Renal cortex interstitium (tissue), 11 donors: ENCODE measurements at regions not wholly inside any gene's neighbourhood (a gene's known extent, or its start where the extent isn't known, plus 50 kb on each side); places are given as distances from the start of the nearest gene placed in this dataset.

Experiments
- DNase-seq, 11 donors: peaks; one replicate each; pipeline ENCODE4 v3.0.0-alpha.2; 2013; ENCODE audit warnings: low read depth in 9 of 11, low spot score in 4 of 11; ENCODE audit errors: extremely low read depth in 1 of 11

DNA sequence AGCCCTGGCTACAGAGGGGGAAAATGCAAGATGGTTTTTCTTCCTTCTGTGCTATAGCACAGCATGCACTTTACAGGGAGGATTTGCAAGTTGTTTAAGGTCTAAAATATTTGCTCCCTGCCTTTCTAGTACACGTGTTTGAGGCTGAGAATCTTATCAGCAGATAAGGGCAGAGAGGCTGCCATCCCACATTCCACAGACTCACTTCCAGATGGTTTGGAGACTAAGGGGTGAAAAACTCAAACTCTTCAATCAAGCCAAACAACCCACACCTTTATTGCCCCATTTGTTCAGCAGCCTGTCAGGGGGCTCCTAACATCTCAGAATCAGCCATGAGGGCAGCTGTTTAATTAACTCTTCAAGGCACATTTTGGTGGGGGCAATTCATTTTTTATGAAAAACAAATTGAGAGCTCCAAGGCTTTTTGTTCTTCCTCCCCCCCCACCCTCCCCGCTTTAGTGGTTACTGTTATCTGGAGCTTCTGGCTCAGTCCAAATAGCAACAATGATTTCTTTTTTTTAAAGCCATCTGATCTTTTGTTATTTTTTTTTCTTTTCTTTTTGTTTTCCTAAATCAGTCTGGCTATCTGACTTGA is 242.6 kb upstream of the NT5C1B start:
- DNase-seq = no peak

GRCh38 chr2:18830962-18831361 is 241.6 kb upstream of the NT5C1B start:
- no peak for DNase-seq

- DNase-seq = no peak
These were observed 240.6 kb upstream of the NT5C1B start for GRCh38 chr2:18829976-18830375.

GRCh38 chr2:18829251-18829902 is 240.0 kb upstream of the NT5C1B start:
- peak in 3 of 11 donors; percentile 4 to 15 (median 13) for DNase-seq

GRCh38 chr2:18828296-18828695 is 238.9 kb upstream of the NT5C1B start:
- no peak for DNase-seq

DNA sequence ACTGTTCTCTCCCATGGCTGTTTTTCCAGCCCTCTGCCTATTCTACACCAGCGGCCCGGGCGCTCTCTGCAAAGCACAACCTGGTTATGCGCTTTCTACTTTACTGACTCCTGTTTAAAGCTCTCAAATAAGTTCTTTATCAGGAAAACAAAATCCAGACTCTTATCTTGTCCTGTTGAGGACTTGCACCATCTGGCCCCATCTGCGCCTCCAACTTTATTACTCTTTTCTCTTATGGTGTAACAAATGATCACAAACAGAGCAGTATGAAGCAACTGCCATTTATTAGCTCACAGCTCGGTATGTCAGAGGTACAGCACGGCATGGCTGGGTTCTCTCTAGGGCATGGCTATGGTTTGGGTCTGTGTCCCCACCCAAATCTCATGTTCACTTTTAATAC is 236.5 kb upstream of the NT5C1B start:
- no peak for DNase-seq

GRCh38 chr2:18824915-18825314 is 235.5 kb upstream of the NT5C1B start:
- DNase-seq = no peak

DNA sequence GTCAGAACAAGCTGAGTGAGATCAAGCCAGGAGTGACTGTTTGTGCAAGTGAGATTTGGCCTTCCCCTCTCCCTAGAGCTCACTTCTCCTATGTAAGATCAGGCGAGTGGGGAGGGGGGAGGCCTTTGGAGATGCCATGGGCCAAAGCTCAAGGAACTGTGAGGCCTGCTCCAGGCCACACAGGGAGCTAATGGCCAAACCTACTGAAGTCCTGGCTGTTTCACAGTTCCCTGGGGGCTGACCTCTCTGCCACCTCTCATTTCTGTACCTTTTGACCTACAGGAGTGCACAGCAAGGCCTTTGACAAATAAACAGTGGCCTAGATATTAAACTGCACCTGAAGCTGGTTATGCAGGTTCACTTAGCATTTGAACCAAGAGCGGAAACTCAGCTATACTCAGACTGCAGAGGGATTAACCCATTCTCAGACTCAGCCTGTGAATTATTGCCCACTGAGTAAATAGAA is 235.0 kb upstream of the NT5C1B start:
- DNase-seq = no peak

DNA sequence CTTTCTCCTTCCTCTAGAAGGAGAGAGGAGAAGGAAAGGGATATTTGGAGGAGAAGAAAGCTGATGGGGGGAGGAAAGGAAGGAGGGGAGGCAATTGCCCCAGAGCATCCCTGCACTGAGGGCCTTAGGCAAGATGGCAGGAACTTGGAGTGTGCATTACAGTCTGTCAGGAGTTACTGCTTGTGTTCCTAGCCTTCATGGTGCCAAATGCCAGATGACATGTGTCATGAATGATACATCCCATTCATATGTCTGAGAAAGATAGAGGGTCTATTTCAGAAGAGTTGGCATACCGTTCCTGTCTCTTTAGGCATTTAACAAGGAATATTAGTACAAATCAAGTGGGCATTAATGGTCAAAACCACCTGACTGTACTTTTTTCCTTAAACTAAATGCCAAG is 232.1 kb upstream of the NT5C1B start:
- no peak for DNase-seq

DNA sequence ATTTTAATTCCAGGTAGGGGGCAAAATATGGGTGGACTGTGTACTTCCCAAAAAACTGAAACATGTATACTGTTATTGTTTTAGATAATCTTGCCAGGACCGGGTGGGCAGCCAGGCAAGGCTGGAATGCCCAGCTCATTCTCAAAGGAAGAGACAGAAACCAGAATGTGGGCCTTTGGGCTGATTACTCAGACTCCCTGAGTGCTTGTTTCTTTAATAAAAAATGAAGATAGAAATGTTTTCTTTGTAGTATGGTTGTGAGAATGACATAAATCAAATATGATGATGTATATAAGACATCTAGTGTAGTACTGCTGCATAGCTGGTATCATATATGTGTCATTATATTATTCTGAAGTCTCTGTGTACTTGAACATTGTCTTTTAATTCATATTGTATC is 231.6 kb upstream of the NT5C1B start:
- no peak for DNase-seq

DNA sequence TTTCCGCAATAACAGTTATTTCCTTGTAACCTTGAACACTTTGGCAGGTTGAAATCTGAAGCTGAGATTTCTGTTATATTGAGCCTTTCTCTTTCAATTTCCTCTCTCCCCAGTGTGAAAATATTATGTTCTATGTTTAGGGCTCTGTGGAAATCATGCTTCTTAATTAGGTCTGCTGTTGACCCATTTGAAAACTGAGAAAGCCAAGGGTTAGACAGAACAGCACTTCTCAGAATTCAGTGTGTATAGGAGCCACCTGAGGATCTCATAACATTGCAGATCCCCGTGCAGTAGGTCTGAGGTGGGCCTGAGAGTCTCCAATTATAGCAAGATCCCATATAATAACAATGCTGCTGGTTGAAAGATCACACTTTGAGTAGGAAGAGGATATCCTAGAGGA is 230.2 kb upstream of the NT5C1B start:
- no peak for DNase-seq

DNA sequence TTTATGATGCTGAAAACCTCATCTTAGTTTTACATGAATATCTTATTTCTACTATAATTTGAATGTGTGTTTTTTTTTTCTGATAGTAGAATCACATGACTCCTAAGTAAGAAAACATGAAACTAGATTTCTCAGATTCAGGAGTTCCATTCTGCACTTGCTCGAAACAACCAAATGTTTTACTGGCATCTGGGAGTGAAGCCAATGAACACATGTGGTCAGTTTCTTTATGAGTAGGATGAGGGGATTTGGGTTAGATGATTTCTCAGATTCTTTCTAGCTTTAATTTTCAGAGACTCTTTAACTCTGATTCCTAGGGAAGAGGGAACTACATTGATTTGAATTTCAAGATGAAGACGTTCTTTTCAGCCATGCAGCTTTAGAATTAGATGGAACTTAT is 225.0 kb upstream of the NT5C1B start:
- DNase-seq = no peak

DNA sequence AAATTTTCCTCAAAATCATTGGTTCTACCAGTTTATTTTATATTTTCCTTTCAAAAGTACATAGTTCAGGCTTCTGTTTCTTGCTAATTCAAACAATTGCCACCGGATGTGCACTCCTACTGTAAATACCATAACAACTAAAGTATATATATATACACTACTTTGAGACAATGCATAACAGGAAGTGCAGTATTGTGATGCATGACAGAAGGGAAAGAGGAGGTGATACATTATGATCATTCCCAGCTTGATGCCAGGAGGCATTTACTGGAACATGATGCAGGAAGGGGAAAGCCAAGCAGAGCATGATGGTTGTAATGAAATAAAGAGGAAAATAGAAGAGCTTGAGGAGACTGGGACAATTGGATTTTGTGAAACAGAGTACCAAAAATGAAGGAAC is 215.2 kb upstream of the NT5C1B start:
- no peak for DNase-seq

- no peak for DNase-seq
These were observed 214.0 kb upstream of the NT5C1B start for GRCh38 chr2:18803141-18803939.

- no peak for DNase-seq
These were observed 211.0 kb upstream of the NT5C1B start for GRCh38 chr2:18800240-18800971.

DNA sequence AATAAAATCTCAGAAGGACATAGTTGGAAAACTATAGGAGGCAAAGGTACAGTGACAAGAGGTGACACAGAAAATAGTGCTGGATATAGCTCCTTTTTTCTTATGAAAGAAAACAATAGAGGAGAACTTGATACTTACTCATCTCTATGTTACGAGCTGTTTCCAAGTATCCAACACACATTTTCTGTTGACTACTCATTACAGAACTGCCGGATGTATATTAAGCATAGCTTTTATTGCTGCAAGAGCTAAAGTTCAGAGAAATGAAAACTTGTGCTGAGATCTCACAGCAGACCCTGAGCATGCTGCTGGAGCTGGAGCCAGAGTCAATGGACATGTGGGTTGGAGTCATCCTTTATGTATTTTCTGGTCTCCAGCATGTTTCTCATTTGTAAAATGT is 210.0 kb upstream of the NT5C1B start:
- DNase-seq = peak in 2 of 11 donors; percentile 20 to 42

- no peak for DNase-seq
These were observed 207.9 kb upstream of the NT5C1B start for GRCh38 chr2:18797133-18797845.

GRCh38 chr2:18795906-18796305 is 206.5 kb upstream of the NT5C1B start:
- peak in 1 of 11 donors; percentile 27 for DNase-seq

GRCh38 chr2:18792684-18793083 is 203.3 kb upstream of the NT5C1B start:
- DNase-seq = peak in 2 of 11 donors; percentile 24 to 42
